ENCODE measurements at regions not wholly inside any gene's neighbourhood (a gene's known extent, or its start where the extent isn't known, plus 50 kb on each side); places are given as distances from the start of the nearest gene placed in this dataset.

DNA sequence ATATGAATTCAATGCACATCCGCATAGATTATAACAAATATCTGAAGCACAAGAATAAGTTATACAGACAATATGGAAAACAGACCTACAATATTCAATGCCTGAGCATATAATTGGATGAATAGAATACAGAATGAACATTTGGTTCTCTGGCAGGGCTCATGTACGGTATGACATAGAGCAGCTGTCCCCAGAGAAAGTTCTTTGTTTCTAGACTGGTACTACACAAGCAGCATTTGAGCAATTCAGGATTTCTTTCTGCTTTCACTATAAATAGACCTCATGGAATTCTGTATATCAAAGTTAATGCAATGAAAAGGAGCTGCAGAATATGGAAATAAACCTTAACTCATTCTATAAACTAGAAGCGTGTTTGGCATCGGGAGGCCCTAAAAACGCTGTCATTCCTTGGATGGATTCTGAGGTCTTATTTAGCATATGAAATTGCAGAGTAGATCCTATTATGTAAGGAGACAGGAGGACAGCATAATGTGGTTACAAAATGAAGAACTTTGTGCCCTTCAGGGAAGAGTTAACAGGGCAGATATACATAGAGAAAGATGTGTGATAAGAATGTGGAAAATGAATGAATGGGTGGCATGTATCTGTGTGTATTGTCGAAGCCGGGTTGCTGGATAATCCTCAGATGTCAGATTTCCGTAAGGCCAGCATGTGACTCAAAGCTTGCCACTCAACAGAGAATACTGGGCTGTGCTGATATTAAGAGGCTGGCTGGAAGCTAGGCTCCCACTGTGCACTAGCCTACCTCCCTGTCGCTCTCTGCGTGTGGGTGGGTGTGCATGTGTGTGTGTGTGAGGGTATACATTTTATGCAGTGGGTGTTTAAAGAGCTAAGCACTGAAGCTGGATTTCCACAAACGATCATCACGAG is 103.3 kb upstream of the SLC4A4 start:
- Histone ChIP-seq H3K4me1 (ENCODE audit: insufficient read depth) (peaks cover 14% of the 10 kb centered on the region), H3K4me3 (no peak overlapping the region), H3K27me3 (no peaks in the 10 kb centered on the region), H4K20me1 (ENCODE audit: insufficient read depth, poor library complexity, severe bottlenecking) (no peaks in the 10 kb centered on the region), H3K36me3 (replicated peaks; ENCODE audit: insufficient read depth, low read depth) (no peaks in the 10 kb centered on the region), H2AFZ (no peak overlapping the region), H3K27ac (no peak overlapping the region), H3K9me2 (replicated peaks; ENCODE audit: insufficient read depth) (no peaks in the 10 kb centered on the region), H3K4me2 (no peak overlapping the region), H3K9me3 (ENCODE audit: low read depth) (no peaks in the 10 kb centered on the region), H3K79me2 (no peaks in the 10 kb centered on the region)
- DNase-seq (ENCODE audit: low spot score) = no peak
- TF ChIP-seq, protein P1, sequence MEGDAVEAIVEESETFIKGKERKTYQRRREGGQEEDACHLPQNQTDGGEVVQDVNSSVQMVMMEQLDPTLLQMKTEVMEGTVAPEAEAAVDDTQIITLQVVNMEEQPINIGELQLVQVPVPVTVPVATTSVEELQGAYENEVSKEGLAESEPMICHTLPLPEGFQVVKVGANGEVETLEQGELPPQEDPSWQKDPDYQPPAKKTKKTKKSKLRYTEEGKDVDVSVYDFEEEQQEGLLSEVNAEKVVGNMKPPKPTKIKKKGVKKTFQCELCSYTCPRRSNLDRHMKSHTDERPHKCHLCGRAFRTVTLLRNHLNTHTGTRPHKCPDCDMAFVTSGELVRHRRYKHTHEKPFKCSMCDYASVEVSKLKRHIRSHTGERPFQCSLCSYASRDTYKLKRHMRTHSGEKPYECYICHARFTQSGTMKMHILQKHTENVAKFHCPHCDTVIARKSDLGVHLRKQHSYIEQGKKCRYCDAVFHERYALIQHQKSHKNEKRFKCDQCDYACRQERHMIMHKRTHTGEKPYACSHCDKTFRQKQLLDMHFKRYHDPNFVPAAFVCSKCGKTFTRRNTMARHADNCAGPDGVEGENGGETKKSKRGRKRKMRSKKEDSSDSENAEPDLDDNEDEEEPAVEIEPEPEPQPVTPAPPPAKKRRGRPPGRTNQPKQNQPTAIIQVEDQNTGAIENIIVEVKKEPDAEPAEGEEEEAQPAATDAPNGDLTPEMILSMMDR (IDR thresholded peaks at IDR 0.05; ENCODE audit: poor library complexity) = no peak
- no peak for TF ChIP-seq EZH2 (IDR thresholded peaks at IDR 0.05; ENCODE audit: borderline replicate concordance)
- no peak for TF ChIP-seq EZH2phosphoT487 (IDR thresholded peaks at IDR 0.05; ENCODE audit: low read depth, severe bottlenecking, unreplicated experiment)
- whole genome bisulfite sequencing (ENCODE audit: low lambda C conversion rate, missing lambda C conversion rate) = 64% methylated on average over 12 of the region's 12 CpGs

DNA sequence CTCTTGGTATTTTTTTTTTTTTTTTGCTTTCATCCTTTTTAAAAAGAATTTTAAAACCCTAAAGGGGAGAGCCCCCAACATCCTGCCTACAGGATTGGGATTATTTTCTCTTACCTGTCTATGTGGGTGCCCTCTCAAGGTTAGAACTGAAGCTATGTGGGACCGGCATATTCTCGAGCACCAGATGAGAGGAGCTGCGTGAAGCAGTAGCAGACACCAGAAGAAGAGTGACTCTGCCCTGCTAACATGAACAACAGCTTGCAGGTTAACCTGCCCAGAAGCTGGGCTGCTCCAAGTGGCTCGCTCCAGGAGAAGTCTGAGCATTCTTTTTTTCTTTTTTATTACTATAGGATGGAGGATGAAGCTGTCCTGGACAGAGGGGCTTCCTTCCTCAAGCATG is 102.6 kb upstream of the SLC4A4 start:
- TF ChIP-seq EZH2 (IDR thresholded peaks at IDR 0.05; ENCODE audit: borderline replicate concordance) (no peak), EZH2phosphoT487 (IDR thresholded peaks at IDR 0.05; ENCODE audit: low read depth, severe bottlenecking, unreplicated experiment) (no peak)
- TF ChIP-seq, protein P1 (IDR thresholded peaks at IDR 0.05; ENCODE audit: poor library complexity) = no peak
- H3K27me3 ChIP-seq = no peaks in the 10 kb centered on the region
- no peak overlapping the region for H2AFZ ChIP-seq
- H3K9me2 ChIP-seq (replicated peaks; ENCODE audit: insufficient read depth) = no peaks in the 10 kb centered on the region
- no peaks in the 10 kb centered on the region for H4K20me1 ChIP-seq (ENCODE audit: insufficient read depth, poor library complexity, severe bottlenecking)
- H3K79me2 ChIP-seq = no peaks in the 10 kb centered on the region
- H3K4me1 ChIP-seq (ENCODE audit: insufficient read depth) = peaks cover 9% of the 10 kb centered on the region
- no peak for DNase-seq (ENCODE audit: low spot score)
- H3K9me3 ChIP-seq (ENCODE audit: low read depth) = no peaks in the 10 kb centered on the region
- H3K4me2 ChIP-seq = no peak overlapping the region
- no peaks in the 10 kb centered on the region for H3K36me3 ChIP-seq (replicated peaks; ENCODE audit: insufficient read depth, low read depth)
- H3K4me3 ChIP-seq = no peak overlapping the region
- 98% methylated on average over 4 of the region's 4 CpGs for WGBS (ENCODE audit: low lambda C conversion rate, missing lambda C conversion rate)
- no peak overlapping the region for H3K27ac ChIP-seq

DNA sequence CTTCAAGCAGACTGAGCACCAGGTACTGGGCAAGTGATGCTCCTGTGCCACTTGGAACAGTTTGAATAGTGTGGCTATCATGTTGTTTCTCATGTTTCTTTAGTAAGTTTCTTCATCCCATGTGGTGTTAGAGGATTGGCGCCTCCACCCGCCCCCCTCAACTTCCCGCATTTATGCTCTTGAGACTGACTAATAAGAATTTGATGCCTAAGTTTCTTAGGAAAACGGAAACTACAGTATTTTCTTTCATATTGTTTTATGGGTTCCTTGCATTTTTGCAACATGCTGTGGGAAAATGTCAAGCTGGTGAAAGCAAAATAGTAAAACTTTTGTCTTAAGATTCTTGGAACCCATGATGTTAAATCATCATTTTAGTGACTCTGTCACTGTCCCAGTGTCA is 101.2 kb upstream of the SLC4A4 start:
- Histone ChIP-seq H3K4me1 (ENCODE audit: insufficient read depth) (peaks cover 8% of the 10 kb centered on the region), H3K36me3 (replicated peaks; ENCODE audit: insufficient read depth, low read depth) (no peaks in the 10 kb centered on the region), H3K27me3 (no peaks in the 10 kb centered on the region), H3K27ac (no peak overlapping the region), H3K4me3 (no peak overlapping the region), H2AFZ (no peak overlapping the region), H3K4me2 (no peak overlapping the region), H3K9me3 (ENCODE audit: low read depth) (no peaks in the 10 kb centered on the region), H3K79me2 (no peaks in the 10 kb centered on the region), H3K9me2 (replicated peaks; ENCODE audit: insufficient read depth) (no peaks in the 10 kb centered on the region), H4K20me1 (ENCODE audit: insufficient read depth, poor library complexity, severe bottlenecking) (no peaks in the 10 kb centered on the region)
- DNase-seq (ENCODE audit: low spot score) = no peak
- no peak for TF ChIP-seq EZH2 (IDR thresholded peaks at IDR 0.05; ENCODE audit: borderline replicate concordance)
- TF ChIP-seq, protein P1 (IDR thresholded peaks at IDR 0.05; ENCODE audit: poor library complexity) = no peak
- no peak for TF ChIP-seq EZH2phosphoT487 (IDR thresholded peaks at IDR 0.05; ENCODE audit: low read depth, severe bottlenecking, unreplicated experiment)
- WGBS (ENCODE audit: low lambda C conversion rate, missing lambda C conversion rate) = 93% methylated on average over 4 of the region's 4 CpGs
